ENCODE measurements at regions not wholly inside any gene's neighbourhood (a gene's known extent, or its start where the extent isn't known, plus 50 kb on each side); places are given as distances from the start of the nearest gene placed in this dataset.

- DNase-seq (ENCODE audit: extremely low read depth in 1 of 11, low read depth in 9 of 11, low spot score in 4 of 11) = no peak
Observed at GRCh38 chr15:98519767-98520550, 128.4 kb upstream of the IGF1R start.

DNA sequence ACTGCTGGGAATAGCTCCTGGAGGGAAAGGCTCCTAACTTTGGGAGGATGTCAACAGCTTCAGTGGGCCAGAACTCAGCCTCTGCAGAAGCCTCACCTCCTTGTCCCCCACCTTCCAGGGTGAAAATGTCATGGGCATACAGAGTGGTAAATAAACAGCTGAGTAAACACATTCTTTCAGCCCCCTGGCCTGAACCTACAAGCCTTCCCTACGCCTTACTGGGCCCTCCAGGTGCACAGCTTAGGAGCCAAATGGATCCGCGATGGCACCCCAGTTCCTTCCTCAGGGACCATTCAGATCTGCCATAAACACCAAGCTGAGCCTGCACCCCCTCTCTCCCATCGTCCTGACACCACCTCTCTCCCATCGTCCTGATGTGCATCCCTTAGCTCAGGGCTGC is 126.2 kb upstream of the IGF1R start:
- DNase-seq (ENCODE audit: extremely low read depth in 1 of 11, low read depth in 9 of 11, low spot score in 4 of 11) = no peak

GRCh38 chr15:98523912-98524662 is 124.3 kb upstream of the IGF1R start:
- no peak for DNase-seq (ENCODE audit: extremely low read depth in 1 of 11, low read depth in 9 of 11, low spot score in 4 of 11)

DNA sequence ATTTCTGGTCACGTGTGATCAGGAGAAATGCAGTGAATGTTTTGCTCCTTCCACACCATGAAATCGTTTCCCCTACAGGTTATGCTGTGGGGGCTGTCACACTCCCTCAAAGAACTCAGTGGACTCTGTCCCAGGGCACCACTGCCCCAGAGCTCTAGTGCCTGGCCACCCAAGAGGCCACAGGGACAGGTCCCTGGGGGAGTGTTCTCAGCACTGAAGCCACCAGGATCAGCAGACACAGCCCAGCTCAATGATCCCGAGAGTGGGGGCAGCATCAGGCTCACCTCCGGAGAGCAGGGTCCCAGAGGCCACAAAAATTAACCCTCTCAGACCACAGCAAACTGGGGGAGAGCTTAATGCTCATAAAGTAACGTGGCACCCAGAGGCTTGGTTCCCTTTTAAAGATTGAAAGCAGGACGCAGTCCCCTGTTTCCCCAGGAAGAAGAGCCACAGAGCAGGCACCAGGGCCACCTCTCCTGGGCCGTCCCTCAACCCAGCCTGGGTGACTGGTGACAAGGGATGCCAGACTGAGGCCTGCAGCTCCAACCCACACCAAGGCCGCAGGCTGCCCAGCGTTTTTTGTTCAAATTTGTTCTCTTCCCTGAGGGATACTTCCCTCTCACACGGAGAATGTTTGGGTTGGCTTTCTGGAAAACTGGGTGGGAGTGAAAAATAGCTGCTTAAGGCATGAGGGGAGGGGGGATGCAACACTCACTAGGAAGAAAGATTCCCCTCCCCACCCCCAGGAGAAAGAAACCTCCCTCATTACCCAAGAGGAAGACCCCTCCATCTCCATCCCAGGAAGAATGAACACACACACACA is 123.3 kb upstream of the IGF1R start:
- DNase-seq (ENCODE audit: extremely low read depth in 1 of 11, low read depth in 9 of 11, low spot score in 4 of 11) = no peak

- DNase-seq (ENCODE audit: extremely low read depth in 1 of 11, low read depth in 9 of 11, low spot score in 4 of 11) = peak in 1 of 11 donors; percentile 56
Observed at GRCh38 chr15:98525661-98526001, 122.7 kb upstream of the IGF1R start.

GRCh38 chr15:98526094-98526493 is 122.2 kb upstream of the IGF1R start:
- no peak for DNase-seq (ENCODE audit: extremely low read depth in 1 of 11, low read depth in 9 of 11, low spot score in 4 of 11)

- no peak for DNase-seq (ENCODE audit: extremely low read depth in 1 of 11, low read depth in 9 of 11, low spot score in 4 of 11)
Observed at GRCh38 chr15:98528046-98528725, 120.2 kb upstream of the IGF1R start.

DNA sequence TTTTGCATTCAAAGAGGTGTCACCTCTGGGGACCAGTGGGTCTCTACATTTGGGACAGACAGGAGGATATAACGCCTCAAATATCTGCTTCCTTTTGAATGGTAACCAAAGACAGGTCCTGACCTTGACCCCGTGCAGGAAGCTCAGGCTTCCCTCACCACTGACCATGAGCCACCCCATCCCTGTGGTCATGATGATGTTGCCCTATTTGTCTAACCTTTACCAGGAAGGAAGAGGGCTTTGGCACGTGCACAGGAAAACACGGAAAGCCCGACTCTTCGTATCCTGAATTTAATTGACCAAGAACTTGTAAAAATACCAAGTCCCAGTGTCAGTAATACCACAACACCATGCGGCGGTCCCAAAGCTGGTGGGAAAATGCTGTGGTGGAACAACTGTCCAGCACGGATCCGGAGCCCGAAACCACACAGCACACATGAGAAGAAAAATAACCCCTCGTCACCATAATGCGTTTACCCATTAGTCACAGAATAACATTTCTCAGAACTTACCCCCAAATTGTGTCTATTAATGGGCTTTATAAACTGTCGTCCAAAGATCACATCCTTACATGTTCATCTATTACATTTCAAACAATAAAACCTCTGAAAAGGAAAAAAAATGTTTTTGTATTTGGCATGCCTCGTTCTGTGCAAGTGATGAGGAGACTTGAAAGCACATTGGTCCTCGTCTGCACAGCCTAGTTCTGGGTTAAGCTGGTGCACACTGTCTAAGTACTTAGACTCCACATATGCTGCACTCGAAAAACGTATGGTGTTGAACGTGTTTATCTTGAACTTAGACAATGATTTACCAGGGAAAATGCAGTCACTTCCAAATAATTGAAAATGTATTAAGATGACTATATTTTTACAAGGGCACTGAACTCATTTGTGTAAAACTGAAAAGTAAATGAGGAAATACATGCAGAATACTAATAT is 118.9 kb upstream of the IGF1R start:
- DNase-seq (ENCODE audit: extremely low read depth in 1 of 11, low read depth in 9 of 11, low spot score in 4 of 11) = no peak

GRCh38 chr15:98530570-98530969 is 117.8 kb upstream of the IGF1R start:
- no peak for DNase-seq (ENCODE audit: extremely low read depth in 1 of 11, low read depth in 9 of 11, low spot score in 4 of 11)

GRCh38 chr15:98532063-98532462 is 116.3 kb upstream of the IGF1R start:
- DNase-seq (ENCODE audit: extremely low read depth in 1 of 11, low read depth in 9 of 11, low spot score in 4 of 11) = no peak

- no peak for DNase-seq (ENCODE audit: extremely low read depth in 1 of 11, low read depth in 9 of 11, low spot score in 4 of 11)
Observed at GRCh38 chr15:98536976-98537375, 111.4 kb upstream of the IGF1R start.

- no peak for DNase-seq (ENCODE audit: extremely low read depth in 1 of 11, low read depth in 9 of 11, low spot score in 4 of 11)
Observed at GRCh38 chr15:98537516-98538060, 110.8 kb upstream of the IGF1R start.

- no peak for DNase-seq (ENCODE audit: extremely low read depth in 1 of 11, low read depth in 9 of 11, low spot score in 4 of 11)
Observed at GRCh38 chr15:98541519-98541918, 106.8 kb upstream of the IGF1R start.

- DNase-seq (ENCODE audit: extremely low read depth in 1 of 11, low read depth in 9 of 11, low spot score in 4 of 11) = no peak
Observed at GRCh38 chr15:98543237-98543636, 105.1 kb upstream of the IGF1R start.

DNA sequence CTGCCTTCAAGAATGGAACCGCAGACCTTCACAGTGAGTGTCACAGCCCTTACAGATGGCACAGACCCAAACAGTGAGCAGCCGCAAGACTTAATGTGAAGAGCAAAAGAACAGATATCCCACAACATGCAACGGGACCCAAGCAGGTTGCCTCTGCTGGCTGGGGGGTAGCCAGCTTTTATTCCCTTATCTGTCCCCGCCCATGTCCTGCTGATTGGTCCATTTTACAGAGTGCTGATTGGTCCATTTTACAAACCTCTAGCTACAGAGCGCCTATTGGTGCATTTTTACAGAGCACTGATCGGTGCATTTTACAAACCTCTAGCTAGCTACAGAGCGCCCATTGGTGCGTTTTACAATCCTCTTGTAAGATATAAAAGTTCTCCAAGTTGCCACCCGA is 102.0 kb upstream of the IGF1R start:
- no peak for DNase-seq (ENCODE audit: extremely low read depth in 1 of 11, low read depth in 9 of 11, low spot score in 4 of 11)

GRCh38 chr15:98547275-98547674 is 101.1 kb upstream of the IGF1R start:
- no peak for DNase-seq (ENCODE audit: extremely low read depth in 1 of 11, low read depth in 9 of 11, low spot score in 4 of 11)

- peak in 1 of 11 donors; percentile 17 for DNase-seq (ENCODE audit: extremely low read depth in 1 of 11, low read depth in 9 of 11, low spot score in 4 of 11)
Observed at GRCh38 chr15:98547741-98548138, 100.6 kb upstream of the IGF1R start.
